Stimulated activated CD4-positive, alpha-beta T cell treated with anti-CD3 and anti-CD28 coated beads, Interleukin-4, amount 100 ng/mL, for 4 hours (primary cell): ENCODE measurements at regions not wholly inside any gene's neighbourhood (a gene's known extent, or its start where the extent isn't known, plus 50 kb on each side); places are given as distances from the start of the nearest gene placed in this dataset.
"Not testable (repeated sequence)": the region's sequence is repeated elsewhere in the genome, so short reads cannot be mapped to it uniquely, and the experiment has no call there.

Source experiments
- DNase-seq, 2 experiments: peaks; one replicate each; pipeline ENCODE4 v3.0.0-alpha.2; 2020

DNA sequence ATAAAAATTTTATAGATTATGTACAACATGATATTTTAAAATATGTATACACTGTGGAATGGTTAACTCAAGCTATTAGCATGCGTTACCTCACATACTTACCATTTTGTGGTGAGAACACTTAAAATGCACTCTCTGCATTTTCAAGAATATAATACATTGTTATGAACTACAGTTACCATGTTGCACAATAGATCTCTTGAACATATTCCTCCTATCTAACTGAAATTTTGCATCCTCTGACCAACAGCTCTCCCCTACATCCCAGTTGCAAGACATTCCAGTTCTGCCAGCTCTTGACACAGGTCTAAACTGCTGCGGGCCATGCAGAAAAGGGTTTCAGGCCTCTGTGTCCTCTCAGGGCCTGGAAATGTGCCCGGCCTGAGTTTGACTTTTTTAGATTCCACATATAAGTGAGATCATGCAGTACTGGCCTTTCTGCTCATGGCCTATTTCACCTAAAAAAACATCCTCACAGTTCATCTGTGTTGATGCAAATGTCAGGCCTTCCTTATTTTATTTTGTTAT is 113.7 kb downstream of the CDCA7 start:
- no peak for DNase-seq

DNA sequence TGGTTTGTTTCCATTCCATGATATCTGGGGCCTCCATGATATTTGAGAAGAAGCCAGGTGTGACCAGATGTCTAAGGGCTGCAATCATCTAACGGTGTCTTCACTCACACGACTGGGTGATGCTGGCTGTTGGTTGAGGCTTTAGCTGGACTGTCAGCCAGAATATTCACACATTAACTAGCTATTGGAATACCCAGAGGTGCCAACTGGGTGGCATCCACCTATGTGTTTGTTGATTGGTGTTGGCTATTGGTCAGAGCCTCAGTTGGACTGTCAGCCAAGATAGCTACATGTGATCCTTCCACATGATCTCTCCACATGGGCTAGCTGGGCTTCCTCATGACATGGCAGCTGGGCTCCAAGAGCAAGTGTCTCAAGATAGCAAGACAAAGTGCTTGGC is 117.4 kb downstream of the CDCA7 start:
- DNase-seq, result no peak

DNA sequence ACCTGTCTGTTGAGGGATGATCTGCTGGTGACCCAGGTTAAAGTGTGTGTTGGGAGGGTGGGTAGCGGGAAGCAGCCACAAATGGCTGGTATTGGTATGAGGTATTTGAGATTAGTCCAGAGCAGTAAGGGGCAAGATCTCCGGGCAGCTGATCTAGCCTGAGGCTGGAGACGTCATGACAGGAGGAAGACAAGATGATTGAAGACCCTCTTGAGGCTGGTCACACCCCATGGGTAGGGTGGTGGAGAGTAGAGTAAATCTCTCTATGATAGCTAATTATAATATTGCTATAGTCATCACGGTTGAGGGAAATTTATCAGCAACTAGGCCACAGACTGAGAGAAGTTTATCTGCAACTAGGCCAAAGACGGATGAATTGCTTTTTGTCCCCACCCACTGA is 128.5 kb downstream of the CDCA7 start:
- no peak for DNase-seq

DNA sequence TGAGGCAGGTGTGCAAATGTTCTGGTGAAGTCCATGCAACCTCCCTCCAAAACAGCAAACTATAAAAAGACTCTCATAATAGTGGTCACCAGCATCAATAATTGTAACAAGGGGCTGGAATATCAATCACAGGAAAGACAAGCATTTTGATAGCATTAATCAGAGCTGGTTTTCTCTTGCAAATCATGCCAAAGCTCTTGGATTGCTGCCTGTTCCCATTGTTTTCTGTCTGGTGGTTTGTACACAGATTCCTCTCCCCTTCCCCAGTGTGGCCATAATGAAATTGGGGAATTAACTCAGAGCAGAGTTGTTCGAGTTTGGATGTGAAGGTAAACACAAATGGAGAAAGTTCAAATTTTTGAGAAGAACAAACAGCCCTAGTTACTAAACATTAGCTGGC is 134.2 kb downstream of the CDCA7 start:
- no peak for DNase-seq

DNA sequence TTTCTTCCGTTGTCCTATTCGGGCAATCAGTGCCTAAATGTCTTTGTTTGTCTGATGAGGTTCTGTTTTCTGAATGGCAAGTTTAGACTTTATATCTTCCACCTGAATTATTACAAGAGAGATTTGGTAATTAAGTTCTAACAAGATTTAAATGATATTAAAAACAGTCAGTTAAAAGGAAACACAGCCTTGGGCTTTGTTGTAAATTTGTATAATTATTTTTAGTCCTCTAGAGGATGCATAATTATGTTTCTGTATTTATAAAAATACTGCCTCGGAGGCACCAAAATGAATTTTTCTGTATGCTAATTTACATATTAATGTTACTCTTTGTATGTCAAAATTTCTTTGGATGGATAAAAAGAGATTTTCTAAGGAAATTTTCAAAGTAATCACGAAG is 136.7 kb downstream of the CDCA7 start:
- no peak for DNase-seq

DNA sequence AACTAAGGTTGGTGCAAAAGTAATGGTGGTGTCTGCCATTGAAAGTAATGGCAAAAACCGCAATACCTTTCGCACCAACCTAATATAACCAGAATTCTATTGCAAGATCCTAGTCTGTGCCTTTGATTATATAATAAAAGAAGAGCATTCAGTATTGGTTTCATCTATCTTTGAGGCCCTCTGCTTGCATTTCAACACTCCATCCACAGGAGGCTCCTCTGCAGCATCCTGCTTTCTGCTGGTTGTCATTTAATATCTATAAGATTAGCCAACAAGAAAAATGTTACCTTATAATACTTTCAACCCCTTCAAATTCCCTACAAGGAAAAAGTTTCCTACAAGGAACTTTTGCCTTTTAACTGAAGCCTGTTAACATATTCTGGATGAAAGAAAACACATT is 139.2 kb downstream of the CDCA7 start:
- no peak for DNase-seq

DNA sequence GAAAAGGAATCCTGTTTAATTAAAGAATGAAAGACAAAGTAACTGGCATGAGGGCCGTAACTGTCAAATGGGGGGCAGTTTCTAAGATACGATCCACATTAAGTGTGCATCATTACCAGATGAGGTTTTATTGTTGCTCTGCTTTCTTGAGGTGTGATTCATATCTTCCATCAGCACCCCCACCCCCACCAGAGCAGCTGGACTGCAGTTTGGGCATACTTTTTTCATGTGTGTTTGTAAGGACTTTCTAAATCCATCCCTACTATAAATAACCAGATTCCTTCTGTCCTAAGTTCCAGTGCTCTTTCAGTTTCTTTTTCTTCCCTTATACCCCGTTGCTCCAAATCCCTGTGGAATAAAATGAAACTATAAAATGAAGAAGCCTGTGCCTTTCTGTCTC is 142.1 kb downstream of the CDCA7 start:
- DNase-seq, result no peak

DNA sequence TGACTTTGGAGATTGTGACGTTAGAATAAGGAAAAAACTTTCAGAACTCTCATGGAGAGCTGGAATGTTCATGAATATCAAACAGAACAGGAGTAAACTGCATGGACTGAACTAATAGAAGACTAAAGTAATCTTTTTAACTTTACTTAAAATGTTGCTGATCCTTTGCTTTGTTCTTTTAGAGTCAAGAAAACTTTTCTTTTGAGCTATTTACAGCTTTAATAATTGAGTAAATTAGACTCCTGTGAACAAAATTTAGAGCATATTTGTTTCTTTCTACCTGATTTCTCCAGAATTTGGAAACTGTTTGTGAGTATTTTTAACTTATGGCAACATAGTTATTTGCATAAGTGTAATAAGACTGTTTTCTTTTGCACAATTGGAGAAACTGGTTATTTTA is 146.3 kb downstream of the CDCA7 start:
- no peak for DNase-seq

DNA sequence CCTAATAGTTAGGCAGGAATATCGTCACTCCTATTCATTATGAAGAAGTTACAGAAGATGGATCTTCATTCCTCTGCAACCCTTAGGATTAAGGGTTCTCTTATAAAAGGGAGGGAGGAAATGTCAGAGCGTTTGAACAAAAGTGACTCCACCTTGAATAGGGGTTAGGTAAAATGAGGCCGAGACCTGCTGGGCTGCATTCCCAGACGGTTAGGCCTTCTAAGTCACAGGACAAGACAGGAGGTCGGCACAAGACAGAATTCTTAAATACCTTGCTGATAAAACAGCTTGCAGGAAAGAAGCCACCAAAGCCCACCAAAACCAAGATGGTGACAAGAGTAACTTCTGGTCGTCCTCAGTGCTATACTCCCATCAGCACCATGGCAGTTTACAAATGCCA is 147.6 kb downstream of the CDCA7 start:
- no peak for DNase-seq

DNA sequence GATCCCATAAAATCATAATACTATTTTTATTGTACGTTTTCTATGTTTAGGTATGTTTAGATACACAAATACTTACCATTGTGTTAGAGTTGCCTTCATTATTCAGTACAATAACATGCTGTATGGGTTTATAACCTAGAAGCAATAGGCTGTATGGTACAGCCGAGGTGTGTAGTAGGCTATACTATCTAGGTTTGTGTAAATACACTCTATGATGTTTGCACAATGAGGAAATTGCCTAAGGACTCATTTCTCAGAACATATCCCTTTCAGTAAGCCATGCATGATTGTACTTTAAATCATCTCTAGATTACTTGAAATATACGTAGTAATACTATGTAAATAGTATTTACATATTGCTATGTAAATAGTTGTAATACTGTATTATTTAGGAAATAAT is 156.7 kb downstream of the CDCA7 start:
- DNase-seq, result no peak

DNA sequence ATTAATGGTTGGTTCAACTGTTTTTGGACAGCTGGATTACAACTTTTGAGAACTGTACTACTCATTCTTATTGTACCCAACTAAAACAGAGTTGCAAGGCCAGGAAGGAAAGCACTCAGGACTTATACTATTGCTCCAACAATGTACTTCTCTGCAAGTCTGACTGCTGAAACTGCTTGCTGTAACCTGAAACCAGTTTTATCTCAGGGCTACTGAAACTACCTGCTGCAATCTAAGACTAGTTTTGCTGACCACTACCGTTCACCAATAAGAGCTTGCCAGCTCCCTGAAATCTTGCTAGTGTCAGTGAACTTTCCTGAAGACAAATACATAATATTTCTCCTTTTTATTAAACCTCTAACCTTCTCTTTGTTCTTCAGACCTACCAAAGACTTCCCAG is 157.3 kb downstream of the CDCA7 start:
- no peak for DNase-seq

DNA sequence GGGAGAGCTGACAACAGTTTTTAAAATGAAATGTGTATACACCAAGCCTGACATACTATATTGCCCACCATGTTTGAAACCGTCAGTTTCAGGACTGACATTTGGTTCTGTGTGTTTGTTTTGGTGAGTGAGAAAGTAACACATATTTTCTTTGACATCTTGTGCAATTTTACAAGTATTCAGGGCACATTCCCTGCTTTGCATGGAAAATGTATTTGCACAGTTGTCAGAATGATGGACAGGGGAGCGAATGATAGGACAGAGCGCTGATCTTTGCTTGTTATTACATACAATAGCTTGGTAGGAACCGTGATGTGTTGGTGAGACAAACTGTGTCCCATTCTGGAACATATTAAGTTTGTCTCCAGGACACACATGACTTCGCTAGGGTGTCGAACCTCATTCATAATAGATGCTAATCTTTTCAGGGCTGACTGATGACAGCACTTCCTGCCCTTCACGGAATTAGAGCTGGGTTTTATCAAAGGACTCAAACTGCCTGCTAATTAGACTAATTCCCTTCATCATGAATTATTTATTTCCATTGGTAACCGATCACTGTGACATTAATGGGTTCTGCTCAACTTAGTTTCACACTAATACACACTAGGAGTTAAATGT is 158.5 kb downstream of the CDCA7 start:
- no peak for DNase-seq

DNA sequence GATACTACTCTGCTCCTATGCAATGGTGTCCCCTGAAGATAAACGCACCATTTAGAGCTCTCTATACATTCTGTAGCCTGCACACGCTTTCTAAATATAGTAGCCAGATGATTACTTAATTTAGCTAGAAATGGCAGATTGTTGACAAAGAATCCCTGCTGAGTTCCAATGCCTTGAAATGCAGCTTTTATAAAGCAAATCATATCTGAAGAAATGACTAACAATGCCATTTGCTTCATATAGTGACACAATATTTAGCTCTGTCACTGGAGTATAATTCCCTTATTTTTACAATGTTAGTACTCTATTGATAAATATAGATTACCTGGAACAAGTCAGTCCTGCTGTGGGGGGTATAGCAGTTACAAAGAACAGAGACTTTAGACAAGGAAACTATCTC is 166.2 kb downstream of the CDCA7 start:
- no peak for DNase-seq

DNA sequence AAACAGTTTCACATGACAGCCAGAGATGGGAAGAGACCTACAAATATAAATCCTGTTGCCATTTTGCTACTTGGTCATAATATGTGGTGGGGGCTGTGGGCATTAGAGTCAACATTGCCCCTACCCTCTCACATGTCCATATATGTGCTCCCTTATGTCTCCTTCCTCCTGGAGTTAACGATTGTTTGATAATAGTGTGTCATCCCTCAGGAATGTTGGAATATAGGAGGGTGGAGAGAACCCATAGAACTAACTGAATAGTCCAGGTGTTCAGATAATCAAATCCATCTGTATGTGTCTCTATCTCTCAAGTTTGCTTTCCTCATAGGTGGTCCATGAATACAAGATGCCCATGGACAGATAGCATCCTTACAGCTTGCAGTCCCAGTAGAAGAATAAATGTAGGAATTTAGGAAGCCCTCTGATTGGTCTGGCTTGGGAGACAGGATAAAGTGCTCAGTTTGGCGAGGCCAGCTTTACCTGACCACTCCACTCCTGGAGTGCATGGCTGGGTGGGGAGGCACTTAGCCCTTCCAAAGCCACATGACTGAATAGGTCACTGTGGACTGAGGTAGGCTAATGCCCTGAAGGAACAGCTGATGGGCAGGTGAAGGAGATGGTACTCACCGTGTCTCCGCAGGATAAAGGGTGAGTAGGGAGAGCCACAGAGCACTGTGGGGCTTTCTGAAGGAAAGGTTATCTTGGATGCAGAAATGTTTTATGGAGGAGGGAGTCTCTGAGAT is 166.9 kb downstream of the CDCA7 start:
- no peak for DNase-seq

DNA sequence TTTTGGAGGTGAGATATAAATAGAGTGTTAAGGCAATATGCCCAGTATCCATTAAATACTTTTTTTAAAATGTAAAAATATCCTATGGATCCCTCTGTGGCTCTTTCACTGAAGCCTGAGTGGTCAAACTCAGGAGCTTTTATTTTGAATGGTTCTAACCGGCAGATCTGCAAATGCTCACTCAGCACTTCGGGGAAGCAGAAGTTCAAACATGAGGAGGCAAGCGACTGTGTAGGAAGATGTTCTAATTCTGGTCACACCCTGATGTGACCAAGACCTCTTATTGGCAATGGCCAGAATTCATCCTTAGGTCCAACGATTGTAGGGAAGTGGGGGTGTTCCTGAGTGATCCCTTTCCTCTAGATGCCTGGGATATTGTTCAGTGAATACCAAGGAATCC is 168.8 kb downstream of the CDCA7 start:
- DNase-seq, result no peak

DNA sequence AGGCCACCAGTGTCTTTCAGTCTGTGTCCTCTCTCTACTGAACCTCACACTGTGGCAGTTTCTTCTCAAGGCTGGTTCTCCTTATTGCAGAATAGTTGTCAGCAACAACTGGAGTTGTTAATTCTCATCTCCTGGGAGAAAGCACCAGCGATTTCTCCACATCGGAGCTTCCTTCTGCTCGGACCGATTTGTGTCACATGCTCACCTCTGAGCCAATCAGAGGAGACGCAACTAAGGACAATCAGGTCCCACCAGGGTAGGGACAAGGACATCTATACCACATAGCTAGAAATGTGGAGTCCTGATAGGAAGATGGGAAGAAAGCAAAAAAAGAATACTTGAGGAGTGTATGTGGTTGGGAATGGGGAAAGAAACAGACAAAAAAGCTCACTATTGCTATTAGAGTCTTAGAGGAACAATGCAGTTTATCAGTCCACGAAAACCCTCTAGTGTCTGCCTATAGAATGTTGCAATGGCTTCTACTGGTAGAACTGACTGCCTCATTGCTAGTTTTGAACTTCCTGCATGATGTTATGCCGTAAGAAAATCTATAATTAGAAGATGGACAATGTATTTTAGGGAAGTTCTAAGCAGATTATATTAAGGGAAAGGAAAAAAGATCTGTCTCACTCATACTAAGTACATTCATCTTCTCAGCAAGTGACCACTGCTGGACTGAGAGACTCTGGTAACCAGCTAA is 169.7 kb downstream of the CDCA7 start:
- no peak for DNase-seq

DNA sequence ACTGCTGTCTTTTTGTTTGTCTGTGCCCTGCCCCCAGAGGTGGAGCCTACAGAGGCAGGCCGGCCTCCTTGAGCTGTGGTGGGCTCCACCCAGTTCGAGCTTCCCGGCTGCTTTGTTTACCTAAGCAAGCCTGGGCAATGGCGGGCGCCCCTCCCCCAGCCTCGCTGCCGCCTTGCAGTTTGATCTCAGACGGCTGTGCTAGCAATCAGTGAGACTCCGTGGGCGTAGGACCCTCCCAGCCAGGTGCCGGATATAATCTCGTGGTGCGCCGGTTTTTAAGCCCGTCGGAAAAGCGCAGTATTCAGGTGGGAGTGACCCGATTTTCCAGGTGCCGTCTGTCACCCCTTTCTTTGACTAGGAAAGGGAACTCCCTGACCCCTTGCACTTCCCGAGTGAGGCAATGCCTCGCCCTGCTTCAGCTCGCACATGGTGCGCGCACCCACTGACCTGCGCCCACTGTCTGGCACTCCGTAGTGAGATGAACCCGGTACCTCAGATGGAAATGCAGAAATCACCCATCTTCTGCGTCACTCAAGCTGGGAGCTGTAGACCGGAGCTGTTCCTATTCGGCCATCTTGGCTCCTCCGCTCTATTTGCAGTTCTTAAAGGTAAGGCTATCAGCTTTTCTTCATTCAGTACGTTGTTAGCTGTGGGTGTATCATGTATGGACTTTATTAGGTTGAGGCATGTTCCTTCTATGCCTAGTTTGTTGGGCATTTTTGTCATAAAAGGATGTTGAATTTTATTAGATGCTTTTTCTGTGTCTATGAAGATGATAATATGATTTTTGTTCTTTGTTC is 178.3 kb downstream of the CDCA7 start:
- DNase-seq, result not testable (repeated sequence)

DNA sequence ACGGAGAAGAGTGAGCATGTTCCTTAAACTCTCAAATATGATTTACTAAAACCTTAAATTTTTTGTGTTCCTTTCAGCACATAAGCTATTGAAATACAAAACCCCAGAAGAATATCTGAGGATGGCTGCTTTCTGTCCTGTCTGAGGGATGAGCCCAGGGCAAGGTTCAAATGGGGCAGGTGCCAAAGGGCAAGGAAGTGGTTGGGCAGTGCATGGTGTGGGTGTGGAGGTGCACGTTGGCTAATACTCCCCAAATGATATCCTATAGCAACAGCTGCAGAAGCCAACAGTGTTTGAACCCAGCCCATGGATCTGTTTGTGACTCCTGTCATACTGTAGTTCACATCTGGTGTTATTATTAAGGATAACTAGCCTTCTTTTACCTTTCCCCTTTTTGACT is 183.0 kb downstream of the CDCA7 start:
- no peak for DNase-seq

DNA sequence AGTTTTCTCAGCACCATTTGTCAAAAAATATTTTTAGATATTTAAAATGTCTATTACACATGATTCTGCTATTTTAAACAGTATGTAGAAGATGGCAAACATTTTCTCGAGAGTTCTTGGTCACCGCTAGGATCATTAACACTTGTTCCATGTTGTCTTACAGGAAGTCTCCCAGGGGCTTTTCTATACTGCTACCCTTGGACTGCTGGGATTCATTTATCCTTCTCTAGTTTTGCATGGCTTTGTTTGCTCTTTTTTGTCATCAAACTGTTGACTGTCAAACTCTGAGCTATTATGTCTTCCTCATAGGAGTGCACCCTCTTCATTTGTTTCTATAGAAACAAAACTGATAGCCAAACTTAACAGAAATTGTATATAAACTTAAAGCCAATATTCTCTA is 184.9 kb downstream of the CDCA7 start:
- no peak for DNase-seq

DNA sequence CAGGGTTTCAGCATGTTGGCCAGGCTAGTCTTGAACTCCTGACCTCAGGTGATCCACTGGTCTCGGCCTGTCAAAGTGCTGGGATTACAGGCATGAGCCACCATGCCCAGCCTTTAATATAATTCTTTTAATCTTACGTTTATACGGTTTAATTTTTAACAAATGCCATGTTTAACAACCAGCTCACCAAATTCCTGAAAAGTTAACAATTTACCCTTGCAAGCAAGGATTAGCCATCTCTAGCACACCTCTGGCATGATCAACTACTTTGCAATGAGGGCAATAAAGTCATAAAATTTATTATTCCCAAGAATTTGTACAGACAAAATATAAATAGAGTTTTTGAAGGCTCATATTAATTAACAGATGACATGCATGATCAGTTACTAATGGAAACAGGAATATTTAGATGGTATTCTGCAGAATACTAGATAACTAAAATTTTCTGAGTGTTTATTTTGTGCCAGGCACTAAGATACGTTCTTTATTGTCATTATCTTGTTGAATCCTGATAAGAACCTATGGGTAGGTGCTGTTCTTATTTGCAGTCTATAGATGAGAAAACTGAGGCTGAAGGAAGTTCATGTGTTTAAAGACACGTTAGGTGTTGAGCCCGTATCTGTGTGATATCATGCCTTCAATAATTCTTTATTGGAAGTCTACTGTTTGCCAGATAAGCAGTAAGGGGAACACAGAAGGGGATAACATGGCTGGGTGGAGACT is 190.1 kb downstream of the CDCA7 start:
- no peak for DNase-seq

DNA sequence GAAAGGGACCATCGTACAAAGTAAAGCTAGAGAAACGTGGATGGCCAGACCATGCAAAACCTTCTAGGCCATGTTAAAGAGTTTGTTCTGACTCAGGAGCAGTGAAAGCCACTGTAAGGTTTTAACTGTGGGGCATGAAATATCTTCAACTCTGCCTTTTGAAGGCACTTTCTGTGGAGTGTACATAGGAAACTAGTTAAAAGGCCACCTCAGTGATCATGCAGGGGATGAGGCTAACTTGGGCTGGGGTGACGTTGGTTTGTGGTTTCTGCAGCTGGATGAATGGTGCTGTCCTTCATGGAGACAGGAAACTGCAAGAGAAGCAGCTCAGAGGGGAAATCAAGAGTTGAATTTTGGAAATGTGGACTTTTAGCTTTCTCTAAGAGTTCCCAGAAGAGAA is 190.7 kb downstream of the CDCA7 start:
- no peak for DNase-seq

DNA sequence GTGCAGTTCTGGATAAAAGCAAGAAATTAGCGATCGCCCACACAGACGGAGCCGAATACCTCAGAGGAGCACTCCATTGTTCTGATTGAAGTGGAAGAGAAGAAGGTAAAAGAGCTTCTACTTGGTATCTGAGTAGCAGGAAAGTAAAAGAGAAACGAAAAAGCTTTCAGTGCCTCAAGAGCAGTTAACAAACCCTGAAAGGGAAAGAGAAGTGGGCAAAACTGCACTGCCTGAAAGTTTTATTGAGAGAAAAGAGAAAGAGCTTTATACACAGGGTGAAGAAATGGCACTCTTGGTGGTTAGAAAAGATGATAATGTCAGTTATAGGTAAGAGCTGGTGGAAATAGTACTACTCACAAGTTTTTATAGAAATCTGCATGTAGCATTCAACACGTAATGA is 192.8 kb downstream of the CDCA7 start:
- no peak for DNase-seq

DNA sequence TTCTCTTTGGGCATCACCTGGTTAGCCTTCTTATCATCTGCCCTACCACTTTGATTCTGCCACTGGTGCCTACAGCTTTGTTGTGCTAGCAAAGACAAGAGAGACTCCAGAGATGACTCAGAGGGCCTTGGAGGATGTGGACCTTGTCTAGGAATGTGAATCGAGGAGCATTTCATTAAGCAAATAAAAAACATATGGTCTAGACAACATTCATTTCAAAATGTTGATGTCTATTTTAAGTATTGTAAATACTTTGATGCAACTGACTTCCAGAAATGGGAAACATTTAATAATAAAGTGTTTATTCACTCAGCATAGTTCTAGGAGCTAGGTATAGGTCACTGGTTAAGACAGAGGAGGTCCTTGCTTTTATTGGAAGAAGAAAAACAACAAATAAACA is 195.5 kb downstream of the CDCA7 start:
- no peak for DNase-seq
